GM19372 (cell line): ENCODE measurements at regions not wholly inside any gene's neighbourhood (a gene's known extent, or its start where the extent isn't known, plus 50 kb on each side); places are given as distances from the start of the nearest gene placed in this dataset.
"Not testable (repeated sequence)": the region's sequence is repeated elsewhere in the genome, so short reads cannot be mapped to it uniquely, and the experiment has no call there.

Experiments used
- ATAC-seq: cut with Tn5 transposase; IDR thresholded peaks from one replicate; pipeline ENCODE4 v1.9.1; 2021; ENCODE audit warnings: mild to moderate bottlenecking, low read depth, moderate library complexity; ENCODE audit not compliant: unreplicated experiment

- no peak for ATAC-seq
Measured at GRCh38 chr7:79786187-79786586, 332.7 kb upstream of the MAGI2 start.

DNA sequence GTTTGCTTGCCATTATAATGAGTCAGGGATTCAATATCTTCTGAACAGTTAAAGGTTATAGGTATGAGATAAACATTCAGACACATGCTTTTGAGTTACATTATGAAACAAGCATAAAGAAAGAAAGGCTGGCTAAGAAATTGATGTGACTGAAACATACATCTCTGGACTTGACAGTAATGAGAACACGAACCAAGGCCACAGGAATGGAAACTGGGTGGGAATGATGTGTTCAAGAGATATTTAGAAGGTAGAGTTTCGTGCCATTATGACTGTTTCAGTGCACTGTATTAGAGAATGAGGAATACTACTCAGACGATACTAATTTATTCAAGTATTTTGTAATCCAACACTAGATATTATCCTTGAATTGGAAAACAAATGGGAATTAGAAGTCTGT, 332.1 kb upstream of the MAGI2 start:
- ATAC-seq, result no peak

DNA sequence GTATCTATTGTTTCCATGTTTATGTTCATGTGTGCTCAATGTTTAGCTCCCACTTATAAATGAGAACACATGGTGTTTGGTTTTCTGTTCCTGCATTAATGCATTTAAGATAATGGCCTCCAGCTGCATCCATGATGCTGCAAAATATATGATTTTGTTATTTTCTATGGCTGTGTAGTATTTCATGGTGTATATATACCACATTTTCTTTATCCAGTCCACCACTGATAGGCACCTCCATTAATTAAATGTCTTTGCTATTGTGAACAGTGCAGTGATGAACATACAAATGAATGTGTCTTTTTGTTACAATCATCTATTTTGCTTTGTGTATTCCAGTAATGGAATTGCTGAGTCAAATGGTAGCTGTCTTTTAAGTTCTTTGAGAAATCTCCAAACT, 329.4 kb upstream of the MAGI2 start:
- no peak for ATAC-seq

DNA sequence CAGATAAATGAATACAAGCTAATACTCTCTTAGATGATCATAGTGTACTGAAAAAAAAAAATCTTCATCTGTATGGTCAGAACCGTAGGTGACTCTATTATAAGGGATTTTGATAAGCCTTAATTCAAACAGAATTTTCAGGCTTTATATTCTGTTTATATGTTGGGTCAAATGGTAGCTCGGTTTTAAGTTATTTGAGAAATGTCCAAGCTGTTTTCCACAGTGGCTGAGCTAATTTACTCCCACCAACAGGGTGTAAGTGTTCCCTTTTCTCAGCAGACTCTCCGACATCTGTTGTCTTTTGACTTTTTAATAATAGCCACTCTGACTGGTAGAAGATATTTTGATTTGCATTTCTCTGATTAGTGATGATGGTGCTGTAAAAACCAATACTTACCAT, 328.8 kb upstream of the MAGI2 start:
- ATAC-seq, result no peak

GRCh38 chr7:79781716-79782115, 328.2 kb upstream of the MAGI2 start:
- ATAC-seq, result no peak

DNA sequence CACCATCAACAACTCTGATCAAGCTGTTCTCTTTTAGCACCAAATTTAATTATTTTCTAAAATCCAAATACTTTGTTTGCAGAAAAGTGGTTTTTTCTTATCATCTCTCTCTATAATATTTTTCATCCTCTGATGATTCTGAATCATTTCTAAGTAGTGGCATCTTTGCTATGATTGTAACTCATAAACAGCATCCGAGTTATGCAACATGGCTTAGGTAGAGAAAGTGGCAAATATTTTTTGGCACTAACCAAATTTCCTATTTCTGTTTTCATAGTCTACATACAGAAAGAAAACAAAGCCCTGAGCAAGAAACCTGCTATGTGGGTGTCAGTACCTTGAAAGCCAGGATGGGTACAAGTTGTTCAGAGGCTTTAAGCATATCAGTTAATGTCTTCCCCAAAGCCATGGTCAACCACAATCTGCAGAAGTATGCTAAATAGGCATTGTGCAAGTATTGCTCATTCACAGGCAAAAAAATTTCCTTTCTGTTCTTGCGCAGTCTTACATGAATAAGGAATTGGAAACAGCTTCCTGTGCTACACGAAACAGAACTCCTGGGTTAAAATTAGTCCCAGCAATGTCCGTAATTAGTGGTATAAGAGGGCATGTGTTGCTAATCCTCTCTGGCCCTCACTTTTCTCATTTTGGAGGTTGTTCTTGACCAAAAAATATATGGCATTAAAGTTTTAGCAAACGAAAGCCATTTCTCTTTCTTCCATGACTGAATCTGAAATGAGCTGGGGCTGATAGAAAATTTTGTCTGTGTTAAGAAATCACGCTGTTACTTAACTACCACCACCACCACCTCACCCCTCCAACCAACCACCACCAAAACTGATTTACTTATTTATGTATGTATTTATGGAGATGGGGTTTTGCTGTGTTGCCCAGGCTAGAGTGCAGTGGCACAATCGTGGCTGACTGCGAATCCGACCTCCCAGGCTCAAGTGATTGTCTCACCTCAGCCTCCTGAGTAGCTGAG, 325.6 kb upstream of the MAGI2 start:
- ATAC-seq, result no peak

GRCh38 chr7:79775911-79776310, 322.4 kb upstream of the MAGI2 start:
- ATAC-seq, result no peak

DNA sequence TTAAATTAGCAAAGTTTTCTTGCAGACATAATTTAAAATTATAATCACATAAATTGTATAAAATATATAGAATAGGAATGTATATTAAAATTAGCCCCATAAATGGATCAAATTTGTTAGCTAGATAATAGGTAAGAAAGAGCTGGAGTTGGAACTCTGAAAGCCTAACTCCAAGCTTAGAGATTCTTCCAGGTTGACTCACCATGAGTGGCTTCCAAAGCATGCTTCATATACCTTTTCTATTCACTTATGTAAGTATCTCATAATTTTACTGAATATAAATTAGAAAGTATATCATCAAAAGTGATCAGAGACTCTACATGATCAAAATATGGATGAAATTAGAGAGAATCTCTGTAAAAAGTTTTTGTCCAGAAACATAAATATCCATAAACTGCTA, 320.7 kb upstream of the MAGI2 start:
- no peak for ATAC-seq

DNA sequence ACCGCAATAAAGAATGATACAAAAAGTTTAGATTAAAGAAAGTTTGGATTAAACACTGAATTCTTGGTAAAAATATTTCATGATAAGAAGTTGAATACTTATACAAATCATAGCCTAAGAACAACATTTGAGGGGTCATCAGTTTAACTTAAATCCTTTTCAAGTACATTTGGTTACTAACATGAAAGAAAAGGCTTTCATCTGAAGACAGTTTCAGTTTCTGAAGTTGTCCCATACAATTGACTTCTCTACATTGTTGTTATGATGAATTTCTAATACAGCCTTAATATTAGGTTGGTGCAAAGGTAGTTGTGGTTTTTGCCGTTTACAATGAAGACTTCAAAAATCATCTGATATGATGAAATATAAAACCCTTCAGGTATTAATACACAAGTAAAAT, 317.5 kb upstream of the MAGI2 start:
- ATAC-seq, result no peak

GRCh38 chr7:79770063-79770462, 316.6 kb upstream of the MAGI2 start:
- no peak for ATAC-seq

DNA sequence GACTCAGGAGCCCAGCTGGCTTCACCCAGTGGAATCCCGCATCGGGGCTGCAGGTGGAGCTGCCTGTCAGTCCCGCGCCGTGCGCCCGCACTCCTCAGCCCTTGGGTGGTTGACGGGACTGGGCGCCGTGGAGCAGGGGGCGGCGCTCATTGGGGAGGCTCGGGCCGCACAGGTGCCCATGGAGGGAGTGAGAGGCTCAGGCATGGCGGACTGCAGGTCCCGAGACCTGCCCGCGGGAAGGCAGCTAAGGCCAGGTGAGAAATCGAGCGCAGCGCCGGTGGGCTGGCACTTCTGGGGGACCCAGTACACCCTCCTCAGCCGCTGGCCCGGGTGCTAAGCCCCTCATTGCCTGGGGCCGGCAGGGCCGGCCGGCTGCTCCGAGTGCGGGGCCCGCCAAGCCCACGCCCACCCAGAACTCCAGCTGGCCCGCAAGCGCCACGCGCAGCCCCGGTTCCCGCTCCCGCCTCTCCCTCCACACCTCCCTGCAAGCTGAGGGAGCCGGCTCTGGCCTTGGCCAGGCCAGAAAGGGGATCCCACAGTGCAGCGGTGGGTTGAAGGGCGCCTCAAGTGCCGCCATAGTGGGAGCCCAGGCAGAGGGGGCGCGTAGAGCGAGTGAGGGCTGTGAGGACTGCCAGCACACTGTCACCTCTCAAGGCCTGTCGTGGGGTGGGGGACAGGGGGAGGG, 314.6 kb upstream of the MAGI2 start:
- not testable (repeated sequence) for ATAC-seq

GRCh38 chr7:79767192-79767591, 313.7 kb upstream of the MAGI2 start:
- ATAC-seq, result not testable (repeated sequence)

DNA sequence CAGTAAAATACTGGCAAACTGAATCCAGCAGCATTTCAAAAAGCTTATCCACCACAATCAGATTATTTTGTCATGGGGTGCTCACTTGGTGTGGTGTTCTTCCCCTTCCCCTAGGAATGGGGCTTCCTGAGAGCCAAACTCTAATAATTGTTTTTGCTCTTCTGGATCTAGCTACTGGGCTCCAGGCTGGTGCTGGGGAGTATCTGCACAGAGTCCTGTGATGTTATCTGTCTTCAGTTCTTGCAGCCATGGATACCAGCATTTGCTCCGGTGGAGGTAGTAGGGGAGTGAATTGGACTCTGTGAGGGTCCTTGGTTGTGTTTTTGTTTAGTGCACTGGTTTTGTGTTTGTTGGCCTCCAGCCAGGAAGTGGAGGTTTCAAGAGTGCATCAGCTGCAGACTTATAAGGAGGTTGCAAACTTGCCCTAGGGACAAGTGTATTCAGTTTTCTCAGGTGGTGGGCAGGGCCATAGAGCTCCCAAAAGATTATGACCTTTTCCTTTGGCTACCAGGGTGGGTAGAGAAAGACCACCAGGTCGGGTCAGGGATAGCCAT, 308.5 kb upstream of the MAGI2 start:
- no peak for ATAC-seq

DNA sequence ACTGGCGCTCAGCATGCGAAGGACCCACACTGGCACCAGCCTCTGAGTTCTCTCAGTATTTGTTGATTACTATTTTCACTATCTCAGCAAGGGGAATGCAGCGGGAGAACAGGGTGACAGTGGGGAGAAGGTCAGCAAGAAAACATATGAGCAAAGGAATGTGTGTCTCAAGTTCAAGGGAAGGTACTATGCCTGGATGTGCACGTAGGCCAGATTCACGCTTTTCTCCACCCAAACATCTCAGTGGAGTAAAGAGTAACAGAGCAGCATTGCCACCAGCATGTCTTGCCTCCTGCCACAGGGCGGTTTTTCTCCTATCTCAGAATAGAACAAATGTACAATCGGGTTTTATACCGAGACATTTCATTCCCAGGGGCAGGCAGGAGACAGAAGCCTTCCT, 297.5 kb upstream of the MAGI2 start:
- ATAC-seq, result not testable (repeated sequence)

DNA sequence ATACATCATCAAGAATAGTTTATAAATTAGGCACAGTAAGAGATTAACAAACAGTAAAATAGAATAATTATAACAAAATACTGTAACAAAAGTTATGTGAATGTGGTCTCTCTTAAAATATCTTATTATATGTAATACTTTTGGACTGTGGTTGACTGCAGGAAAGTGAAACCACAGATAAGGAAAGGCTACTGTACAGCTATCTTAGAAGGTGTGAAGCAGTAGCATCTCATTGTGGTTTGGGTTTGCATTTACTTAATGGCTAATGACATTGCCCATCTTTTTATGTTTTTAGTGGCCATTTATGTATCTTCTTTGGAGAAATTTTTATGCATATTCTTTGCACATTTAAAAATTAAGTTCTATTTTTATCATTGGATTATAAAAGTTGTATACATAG, 296.4 kb upstream of the MAGI2 start:
- no peak for ATAC-seq

DNA sequence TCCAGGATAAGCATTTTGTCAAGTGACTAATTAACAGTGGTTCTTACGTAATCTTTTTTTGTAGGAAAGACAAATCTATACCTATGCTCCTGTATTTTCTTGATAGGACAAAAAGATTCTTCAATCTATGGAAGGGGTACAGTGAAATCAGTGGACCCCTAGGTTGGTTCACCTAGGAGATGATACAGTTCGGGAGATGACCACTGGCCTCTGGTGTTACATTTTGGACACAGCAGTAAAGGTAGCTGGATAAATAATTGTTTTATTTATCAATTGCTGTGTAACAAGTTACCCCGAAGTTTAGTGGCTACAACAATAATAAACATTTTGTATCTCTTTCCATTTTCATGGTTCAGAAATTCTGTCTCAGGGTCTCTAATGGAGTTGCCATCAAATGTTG, 288.2 kb upstream of the MAGI2 start:
- no peak for ATAC-seq

DNA sequence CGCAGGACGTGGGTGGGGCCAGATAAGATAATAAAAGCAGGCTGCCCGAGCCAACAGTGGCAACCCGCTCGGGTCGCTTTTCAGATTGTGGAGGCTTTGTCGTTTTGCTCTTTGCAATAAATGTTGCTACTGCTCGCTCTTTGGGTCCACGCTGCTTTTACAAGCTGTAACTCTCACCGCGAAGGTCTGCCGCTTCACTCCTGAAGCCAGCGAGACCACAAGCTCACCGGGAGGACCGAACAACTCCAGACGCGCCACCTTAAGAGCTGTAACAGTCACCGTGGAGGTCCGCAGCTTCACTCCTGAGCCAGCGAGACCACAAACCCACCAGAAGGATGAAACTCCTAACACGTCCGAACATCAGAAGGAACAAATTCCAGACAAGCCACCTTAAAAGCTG, 286.6 kb upstream of the MAGI2 start:
- ATAC-seq, result no peak

DNA sequence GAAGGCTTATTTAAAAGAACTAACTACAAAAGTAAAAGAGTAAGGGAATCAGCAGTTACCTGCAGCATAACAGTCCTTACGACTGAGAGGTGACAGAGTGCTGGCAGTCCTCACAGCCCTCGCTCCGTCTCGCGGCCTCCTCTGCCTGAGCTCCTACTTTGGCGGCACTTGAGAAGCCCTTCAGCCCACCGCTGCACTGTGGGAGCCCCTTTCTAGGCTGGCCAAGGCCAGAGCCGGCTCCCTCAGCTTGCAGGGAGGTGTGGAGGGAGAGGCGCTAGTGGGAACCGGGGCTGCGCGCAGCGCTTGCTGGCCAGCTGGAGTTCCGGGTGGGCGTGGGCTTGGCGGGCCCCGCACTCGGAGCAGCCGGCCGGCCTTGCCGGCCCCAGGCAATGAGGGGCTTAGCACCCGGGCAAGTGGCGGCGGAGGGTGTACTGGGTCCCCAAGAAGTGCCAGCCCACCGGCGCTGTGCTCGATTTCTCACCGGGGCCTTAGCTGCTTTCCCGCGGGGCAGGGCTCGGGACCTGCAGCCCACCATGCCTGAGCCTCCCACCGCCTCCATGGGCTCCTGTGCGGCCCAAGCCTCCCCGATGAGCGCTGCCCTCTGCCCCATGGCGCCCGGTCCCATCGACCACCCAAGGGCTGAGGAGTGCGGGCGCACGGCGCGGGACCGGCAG, 285.7 kb upstream of the MAGI2 start:
- not testable (repeated sequence) for ATAC-seq

DNA sequence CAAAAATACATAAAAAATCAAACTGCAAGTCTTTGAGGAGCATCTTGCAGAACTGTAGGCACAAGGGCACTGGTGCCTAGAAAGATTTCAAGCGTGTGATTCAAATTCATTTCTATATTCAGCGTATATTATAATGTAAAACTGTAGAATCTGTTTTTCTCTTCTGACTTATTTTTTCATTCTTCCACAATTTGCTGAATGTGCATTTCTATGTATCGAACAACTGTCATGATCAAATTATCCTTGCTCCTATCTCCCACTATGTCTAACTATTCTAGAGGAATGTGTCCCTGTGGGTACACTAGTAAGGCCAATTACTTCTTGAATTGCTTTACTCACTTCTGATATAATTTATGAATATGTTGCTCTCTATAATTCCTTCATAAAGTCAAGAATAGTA, 283.0 kb upstream of the MAGI2 start:
- no peak for ATAC-seq

DNA sequence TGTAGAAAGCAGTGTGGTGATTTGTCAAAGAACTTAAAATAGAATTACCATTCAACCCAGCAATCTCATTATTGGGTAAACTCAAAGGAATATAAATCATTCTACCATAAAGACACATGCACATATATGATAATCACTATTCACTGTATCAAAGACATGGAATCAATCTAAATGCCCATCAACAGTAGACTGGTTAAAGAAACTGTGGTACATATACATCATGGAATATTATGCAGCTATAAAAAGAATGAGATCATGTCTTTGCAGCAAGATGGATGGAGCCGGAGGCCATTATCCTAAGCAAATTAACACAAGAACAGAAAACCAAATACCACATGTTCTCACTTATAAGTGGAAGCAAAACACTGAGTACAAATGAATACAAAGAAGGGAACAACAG, 281.5 kb upstream of the MAGI2 start:
- no peak for ATAC-seq

GRCh38 chr7:79734181-79734580, 280.7 kb upstream of the MAGI2 start:
- no peak for ATAC-seq
